H54 (cell line): ENCODE measurements at regions not wholly inside any gene's neighbourhood (a gene's known extent, or its start where the extent isn't known, plus 50 kb on each side); places are given as distances from the start of the nearest gene placed in this dataset.
A peak's percentile ranks its signal among the peaks of the same experiment; 100 is the strongest.

Experiments used
- DNase-seq: peaks from one replicate; pipeline ENCODE4 v3.0.0; 2011; ENCODE audit warnings: low spot score, mixed read lengths; ENCODE audit not compliant: insufficient read length
- FAIRE-seq: peaks from 3 replicates; lab custom pipeline; 2011; peaks lifted over from hg19 to GRCh38; lab: Jason Lieb, UNC
- POLR2A ChIP-seq: IDR thresholded peaks from 2 replicates; pipeline ENCODE4 v1.6.1; 2011; ENCODE audit warnings: low read depth, mild to moderate bottlenecking, low read length

DNA sequence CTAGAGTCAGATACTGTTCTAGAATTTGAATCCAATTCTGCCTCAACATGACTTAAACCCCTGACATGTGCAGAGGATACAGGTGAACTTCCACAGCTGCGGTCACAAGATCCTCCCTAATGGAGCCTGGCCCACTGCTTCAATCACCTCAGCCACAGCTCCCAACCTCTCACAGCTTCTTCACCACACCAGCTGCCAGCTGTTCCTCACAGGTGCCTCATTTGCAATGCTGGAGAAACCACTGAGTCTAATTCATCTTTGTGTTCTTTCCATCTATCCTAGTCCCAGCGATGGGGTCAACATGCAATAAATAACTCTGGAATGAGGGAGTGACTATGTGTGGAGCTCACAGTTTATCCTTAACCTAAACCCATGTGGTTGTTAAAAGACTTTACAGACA is 72.0 kb upstream of the MAF start:
- DNase-seq = no peak
- TF ChIP-seq POLR2A = no peak
- FAIRE-seq = no peak

DNA sequence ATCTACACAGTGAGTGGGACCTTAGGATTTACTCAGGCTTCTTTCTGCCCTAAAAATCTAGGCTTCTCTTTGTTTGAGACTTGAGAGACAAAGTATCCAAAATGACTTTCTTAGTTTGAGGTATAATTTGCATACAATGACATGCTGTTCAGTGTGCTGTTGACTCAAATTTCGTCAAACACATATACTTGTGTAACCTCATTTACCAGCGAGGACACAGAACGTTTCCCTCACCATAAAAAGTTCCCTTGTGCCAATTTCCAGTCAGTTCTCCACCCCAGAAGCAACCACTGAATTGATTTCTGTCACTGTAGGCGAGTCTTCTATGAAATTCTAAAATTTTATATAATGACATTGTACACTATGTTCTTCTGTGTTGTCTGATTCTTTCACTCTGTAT is 68.0 kb upstream of the MAF start:
- DNase-seq (no peak), FAIRE-seq (no peak)
- TF ChIP-seq POLR2A = no peak

DNA sequence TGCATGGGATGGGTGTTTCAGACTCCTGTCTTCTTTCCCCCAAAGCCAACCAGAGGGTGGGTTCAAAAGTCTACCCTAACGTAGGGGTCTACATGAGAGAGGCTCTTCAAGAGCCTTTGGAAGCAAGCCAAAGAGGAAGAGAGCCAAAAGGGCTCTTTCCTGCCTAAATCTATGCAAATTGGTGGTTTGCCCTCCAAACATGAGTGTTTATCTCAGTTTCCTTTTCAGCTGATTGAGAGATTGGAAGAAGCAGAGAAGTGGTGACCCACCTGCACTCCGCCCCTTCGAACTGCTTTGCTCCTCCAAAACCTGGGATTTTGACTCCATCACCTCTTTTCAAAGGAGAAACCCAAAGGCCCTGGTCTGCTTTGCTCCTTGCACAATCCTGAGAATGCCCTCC is 65.4 kb upstream of the MAF start:
- DNase-seq (no peak), FAIRE-seq (no peak)
- TF ChIP-seq POLR2A = no peak

DNA sequence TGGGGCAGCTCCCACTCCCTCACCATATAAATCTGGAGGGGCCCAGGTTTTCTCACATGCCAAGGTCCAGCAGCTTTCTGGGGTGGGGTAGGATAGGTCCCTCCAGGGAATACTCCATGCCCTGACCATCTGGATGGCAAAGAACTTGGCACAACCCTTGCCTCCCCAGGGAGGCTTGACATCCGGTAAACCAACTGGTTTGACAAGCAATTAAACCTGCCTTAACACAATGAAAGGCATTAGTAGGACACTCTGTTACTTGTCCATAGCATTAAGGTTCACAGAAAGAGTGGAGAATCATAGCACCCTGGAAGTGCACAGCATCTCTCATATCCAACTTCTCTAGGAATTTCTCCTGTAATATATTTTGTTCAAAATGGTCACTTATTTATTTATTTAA is 63.9 kb upstream of the MAF start:
- no peak for FAIRE-seq

DNA sequence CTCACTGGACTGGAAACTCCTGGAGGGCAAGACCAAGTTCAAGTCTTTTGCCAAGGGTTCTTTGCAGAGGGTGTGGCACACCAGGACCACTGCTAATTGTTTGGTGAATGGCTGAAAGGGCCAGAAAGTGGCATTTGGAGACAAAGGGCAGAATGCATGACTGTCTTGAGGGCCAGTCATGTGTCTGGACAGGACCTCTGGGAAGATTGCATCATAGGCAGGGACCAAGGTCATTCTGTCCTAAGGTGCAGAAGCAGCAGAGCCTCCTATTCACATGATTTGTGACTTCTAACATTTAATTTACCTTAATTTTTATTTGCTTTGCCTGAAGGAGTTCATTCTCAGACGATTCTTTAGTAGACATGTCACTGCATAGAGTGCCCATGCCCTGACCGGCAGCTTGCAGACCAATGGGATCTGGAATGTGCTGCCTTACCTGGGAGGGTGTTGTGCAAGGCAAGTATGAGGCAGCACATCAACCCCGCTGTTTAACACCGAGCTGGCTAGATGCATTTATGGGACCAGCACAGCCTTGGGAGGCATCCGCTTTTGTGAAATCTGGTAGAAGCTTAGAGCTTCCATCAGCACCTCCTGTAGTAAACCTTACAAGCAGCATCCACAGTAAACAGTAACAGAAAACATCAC is 62.3 kb upstream of the MAF start:
- DNase-seq = no peak
- no peak for TF ChIP-seq POLR2A
- no peak for FAIRE-seq

More for the DNA sequence above, 63.9 kb upstream of the MAF start:
- TF ChIP-seq POLR2A = no peak
- no peak for DNase-seq

DNA sequence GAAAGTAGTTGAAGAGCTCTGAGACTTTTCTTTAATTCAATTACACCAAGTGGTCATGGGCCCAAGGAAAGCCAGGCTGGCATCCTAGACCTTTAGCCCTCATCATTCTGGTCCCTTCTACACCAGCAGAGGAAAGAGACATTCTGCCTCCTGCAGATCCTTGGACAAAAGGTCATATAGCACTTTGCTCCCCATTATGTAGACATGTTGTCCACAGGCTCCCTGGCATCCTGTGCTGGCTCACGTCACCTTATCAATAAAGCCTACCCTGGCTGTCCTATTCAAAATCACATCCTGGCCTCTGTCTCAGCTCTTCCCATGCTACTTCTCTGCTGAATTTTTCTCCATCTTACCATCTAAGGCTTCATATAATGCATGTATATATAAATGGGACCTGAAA is 61.6 kb upstream of the MAF start:
- DNase-seq (no peak), FAIRE-seq (no peak)
- TF ChIP-seq POLR2A = no peak

DNA sequence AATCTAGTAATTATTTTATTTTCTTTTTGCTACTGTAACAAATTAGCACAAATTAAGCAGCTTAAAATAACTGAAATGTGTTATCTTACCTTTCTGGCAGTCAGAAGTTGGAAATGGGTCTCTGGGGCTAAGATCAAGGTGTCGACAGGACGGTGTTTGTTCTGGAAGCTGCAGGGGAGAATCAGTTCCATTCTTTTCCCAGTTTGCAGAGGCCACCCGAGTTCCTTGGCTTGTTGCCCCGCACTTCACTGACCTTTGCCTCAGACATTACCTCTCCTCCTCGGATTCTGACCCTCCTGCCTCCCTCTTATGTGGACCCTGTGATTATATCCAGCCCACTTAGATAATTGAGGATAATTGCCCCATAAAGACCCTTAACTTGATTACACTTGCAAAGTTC is 61.0 kb upstream of the MAF start:
- TF ChIP-seq POLR2A = no peak
- FAIRE-seq = no peak
- DNase-seq = no peak

DNA sequence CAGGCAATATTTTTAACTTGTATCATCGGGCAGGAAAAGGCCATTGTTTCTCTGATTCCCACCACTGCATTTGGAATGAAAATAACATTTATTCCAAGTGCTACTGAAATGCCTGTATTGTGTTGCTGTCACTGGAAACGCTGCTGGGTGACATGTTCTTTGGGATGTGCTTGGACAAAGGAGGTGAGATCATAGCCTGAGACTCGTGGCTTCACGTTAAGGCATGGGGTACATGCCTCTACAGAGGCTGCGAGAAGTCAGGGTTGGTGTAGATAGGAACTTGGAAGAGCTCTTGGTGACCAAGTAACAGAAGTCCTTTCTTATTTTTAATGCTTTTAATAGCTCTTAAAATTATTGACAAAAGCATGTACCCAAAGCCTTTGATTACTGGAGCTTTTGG is 58.8 kb upstream of the MAF start:
- DNase-seq (no peak), FAIRE-seq (no peak)
- TF ChIP-seq POLR2A = no peak

DNA sequence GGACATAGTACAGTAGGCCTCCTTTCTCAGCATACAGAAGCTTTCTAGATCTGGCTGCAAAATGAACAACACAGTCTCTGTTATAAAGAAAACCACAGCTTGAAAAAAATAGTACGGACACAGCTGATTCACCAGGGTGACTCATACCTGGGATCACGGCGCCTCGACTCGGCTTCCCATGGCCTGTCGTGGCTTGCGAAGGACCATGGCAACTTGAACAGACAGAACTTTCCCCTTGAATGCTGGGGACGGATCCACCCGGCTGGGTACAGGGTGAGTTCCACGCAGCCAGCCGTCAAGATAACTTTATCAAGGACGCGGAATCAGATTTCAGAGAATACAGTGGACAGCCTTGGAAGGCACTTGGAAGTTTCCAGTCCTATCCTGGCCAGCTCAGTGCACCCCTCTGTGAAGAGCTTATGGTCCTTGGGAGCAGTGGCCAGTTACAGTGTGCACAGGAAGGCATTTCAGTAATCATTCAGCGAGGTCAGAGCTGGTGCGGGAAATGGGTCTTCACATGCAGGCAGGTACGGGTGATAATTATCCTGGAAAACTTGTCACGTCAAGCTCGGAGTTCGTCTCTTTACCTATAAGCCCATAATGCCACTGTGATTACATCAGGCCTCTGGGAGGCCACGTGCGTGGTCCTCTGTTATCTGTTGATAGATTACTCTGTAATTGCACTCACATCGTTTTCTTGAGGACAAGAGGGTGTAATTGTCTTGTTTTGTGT is 57.9 kb upstream of the MAF start:
- FAIRE-seq = no peak
- TF ChIP-seq POLR2A = no peak
- peak; percentile 70 for DNase-seq

DNA sequence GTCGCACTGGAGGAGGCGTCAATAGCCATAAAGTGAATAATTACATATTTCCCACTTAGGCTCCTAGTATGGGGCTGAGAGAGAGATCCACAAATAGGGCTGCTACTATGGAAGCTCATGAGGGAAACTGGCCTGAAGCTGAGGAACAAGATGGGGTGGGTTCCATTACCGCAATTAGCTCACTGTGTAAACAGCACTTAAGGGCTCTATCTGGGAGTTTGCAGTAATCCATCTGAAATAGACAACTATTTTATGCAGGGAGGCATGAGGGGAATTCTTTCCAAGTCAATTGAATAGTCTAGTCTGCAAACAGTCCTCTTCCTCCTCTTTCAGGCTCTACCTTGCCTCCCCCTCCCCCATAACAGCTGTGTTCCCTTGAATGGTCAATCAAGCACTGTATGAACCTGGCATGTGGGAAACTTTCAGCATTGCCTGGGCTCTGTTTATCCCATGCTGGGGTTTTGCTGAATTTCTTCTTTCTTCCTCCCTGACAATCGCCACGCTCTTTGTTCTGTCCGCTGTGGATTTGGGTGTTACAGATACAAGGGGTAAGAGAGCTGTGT is 56.1 kb upstream of the MAF start:
- FAIRE-seq = no peak
- DNase-seq = no peak

DNA sequence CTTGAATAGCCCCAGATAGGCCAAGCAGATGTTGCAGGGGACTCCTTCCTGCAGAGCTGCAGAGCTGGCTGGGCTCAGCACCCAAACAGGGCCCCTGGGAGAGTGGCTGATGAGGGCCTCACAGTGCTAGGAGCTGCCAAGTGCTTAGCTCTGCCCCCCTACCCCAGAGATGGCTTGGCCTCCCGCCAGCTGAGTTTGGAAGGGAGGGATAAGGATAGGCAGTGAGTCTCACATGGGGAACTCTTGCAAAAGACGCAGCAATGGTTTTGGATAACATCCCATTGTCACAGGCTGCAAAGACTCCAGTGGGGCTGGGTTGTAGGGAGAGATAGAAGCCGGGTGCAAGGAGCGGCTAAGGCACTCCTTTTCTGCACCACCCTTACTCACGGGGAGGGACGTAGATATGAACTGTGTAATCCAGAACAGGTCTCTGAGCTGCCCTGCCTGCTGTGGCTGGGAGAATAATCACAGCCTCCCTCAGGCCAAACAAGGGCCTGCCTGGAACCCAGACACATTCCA is 52.9 kb upstream of the MAF start:
- TF ChIP-seq POLR2A = no peak

More for the DNA sequence above, 56.1 kb upstream of the MAF start:
- TF ChIP-seq POLR2A = no peak

DNA sequence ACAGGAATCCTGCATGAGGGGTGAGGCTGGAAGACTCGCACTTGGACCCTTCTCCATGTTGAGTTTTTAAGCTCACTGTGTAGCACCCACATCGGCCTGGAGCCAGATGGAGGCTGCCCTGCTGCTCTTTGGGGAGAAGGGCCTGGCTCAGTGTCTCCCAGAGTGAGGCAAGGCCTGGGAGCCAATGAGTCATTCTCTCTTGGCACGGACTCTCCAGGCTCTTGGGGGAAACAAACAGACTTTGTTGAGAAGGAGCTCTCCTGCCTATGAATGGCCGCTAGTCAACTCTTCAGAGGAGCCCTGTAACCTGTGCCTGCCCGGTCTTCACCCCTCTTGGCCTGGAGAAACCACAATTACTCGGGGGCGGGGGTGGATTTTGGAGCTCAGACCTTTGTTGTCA is 50.8 kb upstream of the MAF start:
- TF ChIP-seq POLR2A = no peak
- no peak for FAIRE-seq
- no peak for DNase-seq

More for the DNA sequence above, 52.9 kb upstream of the MAF start:
- DNase-seq (no peak), FAIRE-seq (no peak)
